Aorta (tissue), 5 donors: ENCODE measurements at regions not wholly inside any gene's neighbourhood (a gene's known extent, or its start where the extent isn't known, plus 50 kb on each side); places are given as distances from the start of the nearest gene placed in this dataset.

Experiments
- ATAC-seq: fragments of 200-7000 bp; cut with Tn5 transposase; one replicate; pipeline ENCODE4 v1.9.1; 2022; ENCODE audit warnings: moderate library complexity; ENCODE audit not compliant: low FRiP score
- DNase-seq, 2 donors: peaks; one replicate each; pipeline ENCODE4 v3.0.0-alpha.2; 2020
- H3K27ac ChIP-seq, 2 donors: one replicate each; pipeline ENCODE4 v1.5.1; 2013; ENCODE audit warnings: low read length in 2 of 2, mild to moderate bottlenecking in 2 of 2, moderate library complexity in 2 of 2, control low read depth in 1 of 2, inconsistent platforms in 1 of 2, low read depth in 1 of 2
- H3K27me3 ChIP-seq, 2 donors: one replicate each; pipeline ENCODE4 v1.6.1; 2013; ENCODE audit warnings: control low read depth in 1 of 2, low read length in 1 of 2, mild to moderate bottlenecking in 1 of 2, moderate library complexity in 1 of 2; ENCODE audit not compliant: insufficient read depth in 2 of 2, control insufficient read depth in 1 of 2
- H3K36me3 ChIP-seq, 2 donors: one replicate each; pipeline ENCODE4 v1.6.1; 2013; ENCODE audit warnings: control low read depth in 1 of 2, low read length in 1 of 2, mild to moderate bottlenecking in 1 of 2; ENCODE audit not compliant: insufficient read depth in 2 of 2, control insufficient read depth in 1 of 2
- H3K4me1 ChIP-seq, 2 donors: one replicate each; pipeline ENCODE4 v1.6.1; 2013; ENCODE audit warnings: low read length in 2 of 2, control low read depth in 1 of 2, mild to moderate bottlenecking in 1 of 2, moderate library complexity in 1 of 2; ENCODE audit not compliant: insufficient read depth in 2 of 2, control insufficient read depth in 1 of 2
- H3K4me3 ChIP-seq, 2 donors: one replicate each; pipeline ENCODE4 v1.5.1; 2013; ENCODE audit warnings: low read length in 2 of 2, control low read depth in 1 of 2, mild to moderate bottlenecking in 1 of 2
- H3K9me3 ChIP-seq: one replicate; pipeline ENCODE4 v1.6.1; 2013; ENCODE audit warnings: mild to moderate bottlenecking, low read length; ENCODE audit not compliant: control insufficient read depth
- WGBS, 2 donors: extraction: QIAGEN DNeasy Blood & Tissue Kit; methylation state at CpG; one replicate each; pipeline ENCODE4 v1.1.7; 2013; 5-methylcytosine and 5-hydroxymethylcytosine counted together
- intact Hi-C, 2 donors: fragments of 100-400 bp; cut with DNase I; formaldehyde crosslinking; loops; one replicate each; pipeline versions ENCODE4 v1.14.2 to v1.15.0; 2022
- donor health status: healthy with polysubstance abuse.
- donor health status: Bipolar disorder and iron deficiency.
- donor health status: DM: no; HTN: no; CAD: no.
- donor health status: DM: no; HTN: no; CAD: no.
- donor health status: DM: yes; HTN: yes; CAD: no.

- no peaks in the 10 kb centered on the region for H3K27me3 ChIP-seq
- intact Hi-C loops: no loop called here
- no peak overlapping the region for H3K27ac ChIP-seq
- no peaks in the 10 kb centered on the region for H3K4me1 ChIP-seq
- H3K9me3 ChIP-seq: no peaks in the 10 kb centered on the region
- no peak for ATAC-seq
- no peak overlapping the region for H3K4me3 ChIP-seq
- WGBS, 2 donors: 52 to 58% methylated on average over 8 of the region's 8 CpGs
- no peaks in the 10 kb centered on the region for H3K36me3 ChIP-seq
- no peak for DNase-seq
These were observed 71.4 kb upstream of the GPM6B start for GRCh38 chrX:13888284-13888683.

- Histone ChIP-seq H3K27ac (no peak overlapping the region), H3K36me3 (no peaks in the 10 kb centered on the region), H3K27me3 (no peaks in the 10 kb centered on the region), H3K4me1 (no peaks in the 10 kb centered on the region), H3K4me3 (no peak overlapping the region), H3K9me3 (no peaks in the 10 kb centered on the region)
- DNase-seq (no peak), ATAC-seq (no peak)
- intact Hi-C loops: no loop called here
- WGBS, 2 donors: 79 to 97% methylated on average over 9 of the region's 9 CpGs
These were observed 68.7 kb upstream of the GPM6B start for GRCh38 chrX:13885591-13885990.

- no peak for ATAC-seq
- H3K27me3 ChIP-seq: no peaks in the 10 kb centered on the region
- H3K4me3 ChIP-seq: no peak overlapping the region
- intact Hi-C loops: no loop called here
- 17 to 32% methylated on average over 4 of the region's 4 CpGs for WGBS, 2 donors
- no peaks in the 10 kb centered on the region for H3K36me3 ChIP-seq
- no peak overlapping the region for H3K27ac ChIP-seq
- no peaks in the 10 kb centered on the region for H3K4me1 ChIP-seq
- H3K9me3 ChIP-seq: no peaks in the 10 kb centered on the region
- no peak for DNase-seq
These were observed 59.8 kb upstream of the GPM6B start for GRCh38 chrX:13876652-13877051.

DNA sequence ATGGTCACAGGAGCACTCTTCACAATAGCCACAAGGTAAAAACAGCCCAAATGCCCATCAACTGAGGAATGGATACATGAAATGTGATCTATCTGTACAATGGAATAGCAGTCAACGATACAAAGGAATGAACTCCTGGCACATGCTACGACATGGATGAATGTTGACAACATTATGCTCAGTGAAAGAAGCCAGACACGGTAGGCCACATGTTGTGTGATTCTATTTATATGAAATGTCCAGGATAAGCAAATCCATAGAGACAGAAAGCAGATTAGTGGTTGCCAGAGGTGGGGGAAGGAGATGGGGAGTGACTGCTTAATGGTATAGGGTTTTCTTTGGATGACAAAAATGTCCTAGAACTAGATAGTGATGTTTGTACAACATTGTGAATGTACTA is 58.7 kb upstream of the GPM6B start:
- Histone ChIP-seq H3K36me3 (no peaks in the 10 kb centered on the region), H3K4me1 (no peaks in the 10 kb centered on the region), H3K27ac (no peak overlapping the region), H3K27me3 (no peaks in the 10 kb centered on the region), H3K4me3 (no peak overlapping the region), H3K9me3 (no peaks in the 10 kb centered on the region)
- intact Hi-C loops: no loop called here
- no peak for DNase-seq
- no peak for ATAC-seq
- 31 to 42% methylated on average over 3 of the region's 3 CpGs for WGBS, 2 donors

DNA sequence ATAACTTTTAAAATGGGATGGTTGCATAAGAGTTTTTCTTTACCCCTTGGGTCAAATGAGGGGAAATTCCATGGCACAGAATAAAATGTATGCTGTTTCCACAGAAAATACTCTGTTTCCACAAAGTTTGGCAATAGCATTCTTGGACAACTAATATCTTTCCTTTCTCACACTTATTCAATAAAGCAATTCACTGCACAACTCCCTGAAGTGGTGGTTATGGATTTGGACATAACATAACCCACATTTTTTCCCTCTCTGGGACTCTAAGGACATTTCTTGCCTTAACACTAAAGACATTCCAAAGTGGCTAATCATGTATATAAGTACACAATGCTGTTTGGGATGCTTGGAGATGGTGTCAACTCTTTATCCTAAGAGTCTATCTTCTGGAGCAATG is 51.7 kb upstream of the GPM6B start:
- no peaks in the 10 kb centered on the region for H3K4me1 ChIP-seq
- no peak for DNase-seq
- H3K27ac ChIP-seq: no peak overlapping the region
- no peaks in the 10 kb centered on the region for H3K27me3 ChIP-seq
- H3K4me3 ChIP-seq: no peak overlapping the region
- ATAC-seq: no peak
- no peaks in the 10 kb centered on the region for H3K9me3 ChIP-seq
- no peaks in the 10 kb centered on the region for H3K36me3 ChIP-seq
- intact Hi-C loops: no loop called here
